BJ (cell line): ENCODE measurements at regions not wholly inside any gene's neighbourhood (a gene's known extent, or its start where the extent isn't known, plus 50 kb on each side); places are given as distances from the start of the nearest gene placed in this dataset.
"Not testable (repeated sequence)": the region's sequence is repeated elsewhere in the genome, so short reads cannot be mapped to it uniquely, and the experiment has no call there.

Source experiments
- CTCF ChIA-PET: fragments of 350-600 bp; formaldehyde crosslinking; extraction: SDS; loops from one replicate; lab custom pipeline; 2021; ENCODE audit warnings: antibody characterized with exemption, inconsistent platforms; lab: Yijun Ruan, JAX
- POLR2A ChIA-PET: fragments of 300-600 bp; sonication (Branson Sonifier 250); formaldehyde crosslinking; extraction: SDS; loops from one replicate; lab custom pipeline; 2021; ENCODE audit warnings: antibody characterized with exemption; lab: Charles Lee
- DNase-seq: peaks from one replicate; pipeline ENCODE4 v3.0.0-alpha.2; 2011; ENCODE audit warnings: low read depth
- H3K27me3 ChIP-seq: 2 replicates; pipeline ENCODE4 v1.6.0; 2011; ENCODE audit warnings: low read length; ENCODE audit not compliant: control insufficient read depth, insufficient read depth
- H3K36me3 ChIP-seq: 2 replicates; pipeline ENCODE4 v1.5.1; 2011; ENCODE audit warnings: low read length; ENCODE audit not compliant: control insufficient read depth, insufficient read depth
- H3K4me3 ChIP-seq: 2 replicates; pipeline ENCODE4 v1.5.1; 2011; ENCODE audit warnings: low read depth, mild to moderate bottlenecking, control low read depth, low read length
- TF ChIP-seq, protein P1 (sequence below): IDR thresholded peaks from 2 replicates; pipeline ENCODE4 v1.5.1; 2011; ENCODE audit warnings: low read depth, mild to moderate bottlenecking, control low read depth, inconsistent platforms, low read length, moderate library complexity; ENCODE audit not compliant: insufficient read depth

DNA sequence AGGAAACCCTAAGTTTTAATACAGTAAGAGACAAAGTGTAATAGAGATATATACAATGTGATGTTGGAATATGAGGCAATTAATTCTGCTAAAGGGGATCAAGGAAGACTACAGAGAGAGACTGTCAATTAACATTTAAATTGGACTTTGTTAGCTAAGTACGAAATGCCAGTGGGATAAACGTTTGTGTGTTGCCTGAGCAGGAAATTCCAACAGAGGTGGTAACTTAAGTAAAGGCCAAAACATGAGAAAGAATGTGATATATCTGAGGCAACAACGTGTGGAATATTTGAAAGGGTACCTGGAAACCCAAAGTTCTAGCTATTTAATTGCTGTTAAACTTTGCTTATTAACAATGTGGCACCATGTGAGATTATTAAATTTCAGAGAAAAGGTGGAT, 1666.9 kb upstream of the WWC1 start:
- TF ChIP-seq, protein P1, sequence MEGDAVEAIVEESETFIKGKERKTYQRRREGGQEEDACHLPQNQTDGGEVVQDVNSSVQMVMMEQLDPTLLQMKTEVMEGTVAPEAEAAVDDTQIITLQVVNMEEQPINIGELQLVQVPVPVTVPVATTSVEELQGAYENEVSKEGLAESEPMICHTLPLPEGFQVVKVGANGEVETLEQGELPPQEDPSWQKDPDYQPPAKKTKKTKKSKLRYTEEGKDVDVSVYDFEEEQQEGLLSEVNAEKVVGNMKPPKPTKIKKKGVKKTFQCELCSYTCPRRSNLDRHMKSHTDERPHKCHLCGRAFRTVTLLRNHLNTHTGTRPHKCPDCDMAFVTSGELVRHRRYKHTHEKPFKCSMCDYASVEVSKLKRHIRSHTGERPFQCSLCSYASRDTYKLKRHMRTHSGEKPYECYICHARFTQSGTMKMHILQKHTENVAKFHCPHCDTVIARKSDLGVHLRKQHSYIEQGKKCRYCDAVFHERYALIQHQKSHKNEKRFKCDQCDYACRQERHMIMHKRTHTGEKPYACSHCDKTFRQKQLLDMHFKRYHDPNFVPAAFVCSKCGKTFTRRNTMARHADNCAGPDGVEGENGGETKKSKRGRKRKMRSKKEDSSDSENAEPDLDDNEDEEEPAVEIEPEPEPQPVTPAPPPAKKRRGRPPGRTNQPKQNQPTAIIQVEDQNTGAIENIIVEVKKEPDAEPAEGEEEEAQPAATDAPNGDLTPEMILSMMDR, result no peak
- DNase-seq, result no peak
- Histone ChIP-seq H3K4me3 (no peak overlapping the region), H3K27me3 (no peaks in the 10 kb centered on the region), H3K36me3 (no peaks in the 10 kb centered on the region)
- POLR2A ChIA-PET, result no interaction called here
- CTCF ChIA-PET, result no interaction called here

DNA sequence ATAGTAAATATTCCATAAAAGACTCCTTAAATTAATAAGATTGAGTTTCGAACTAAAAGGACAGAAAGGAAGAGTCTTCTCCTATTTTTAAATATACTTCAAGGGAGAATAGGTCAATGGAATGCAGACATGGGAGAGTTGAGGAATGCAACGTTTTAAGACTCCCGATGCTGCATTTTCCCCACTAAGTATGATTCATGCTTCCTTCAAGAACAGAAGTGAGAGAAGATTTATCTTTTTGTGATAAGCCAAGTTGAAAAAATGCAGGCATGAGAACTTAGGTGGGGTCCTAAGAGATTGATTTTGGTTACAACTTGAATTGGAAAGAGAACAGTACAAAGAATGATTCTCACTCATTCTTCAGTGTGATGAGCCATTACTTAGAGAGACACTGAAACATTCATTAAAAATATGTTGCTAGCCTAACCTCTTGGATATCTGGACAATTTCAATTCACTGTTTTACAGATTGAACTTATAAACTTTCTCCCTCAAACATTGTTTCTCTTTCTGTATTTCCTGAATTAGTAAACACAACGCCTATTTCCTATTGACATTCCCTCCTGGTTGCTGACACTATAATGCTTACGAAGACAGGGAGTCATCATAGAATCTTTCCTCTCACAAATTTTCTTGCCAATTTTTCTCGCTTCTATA, 1666.1 kb upstream of the WWC1 start:
- DNase-seq, result no peak
- Histone ChIP-seq H3K27me3 (no peaks in the 10 kb centered on the region), H3K4me3 (no peak overlapping the region), H3K36me3 (no peaks in the 10 kb centered on the region)
- TF ChIP-seq, protein P1, result no peak
- POLR2A ChIA-PET, result no interaction called here
- CTCF ChIA-PET, result no interaction called here

DNA sequence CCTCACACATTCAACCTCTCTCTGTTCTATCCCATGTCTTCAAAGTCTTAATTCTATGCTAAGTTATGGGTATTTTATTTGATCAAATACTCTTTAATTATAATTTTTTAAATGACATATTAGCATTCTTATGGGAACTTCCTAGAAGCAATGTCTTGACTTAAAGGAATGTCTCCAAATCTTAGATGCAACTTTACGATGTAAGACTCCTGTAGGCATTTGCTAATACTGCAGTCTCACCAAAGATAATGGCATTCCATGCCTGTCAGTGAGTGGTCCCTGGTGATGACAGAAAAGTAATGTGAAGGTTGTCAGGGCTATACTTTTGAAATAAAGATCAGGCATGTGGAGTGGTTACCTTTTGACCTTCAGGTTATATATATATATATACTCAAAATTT, 1654.2 kb upstream of the WWC1 start:
- no peaks in the 10 kb centered on the region for H3K27me3 ChIP-seq
- ChIA-PET POLR2A (no interaction called here), CTCF (no interaction called here)
- no peak overlapping the region for H3K4me3 ChIP-seq
- no peaks in the 10 kb centered on the region for H3K36me3 ChIP-seq
- no peak for DNase-seq
- TF ChIP-seq, protein P1, result no peak

DNA sequence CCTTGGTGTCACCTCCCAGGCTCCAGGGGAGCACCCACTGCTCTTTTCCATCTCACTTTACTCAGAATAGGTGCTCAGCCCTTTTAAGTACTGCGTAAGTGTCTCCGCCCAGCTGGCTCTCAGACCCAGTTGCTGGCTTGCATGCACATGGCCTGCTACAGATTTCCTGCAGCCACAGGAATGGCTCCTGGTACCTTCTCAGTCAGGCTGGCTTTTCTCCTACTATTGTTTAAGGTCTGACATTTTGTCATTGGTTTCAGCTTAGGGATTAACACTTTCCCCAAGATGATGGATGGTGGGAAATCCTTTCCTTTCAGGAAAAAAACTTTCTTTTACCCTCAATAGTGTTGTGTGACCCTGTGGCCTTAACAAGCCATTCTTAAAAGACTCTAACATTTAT, 1652.3 kb upstream of the WWC1 start:
- Histone ChIP-seq H3K27me3 (no peaks in the 10 kb centered on the region), H3K36me3 (no peaks in the 10 kb centered on the region), H3K4me3 (no peak overlapping the region)
- ChIA-PET CTCF (no interaction called here), POLR2A (no interaction called here)
- no peak for DNase-seq
- TF ChIP-seq, protein P1, result no peak

DNA sequence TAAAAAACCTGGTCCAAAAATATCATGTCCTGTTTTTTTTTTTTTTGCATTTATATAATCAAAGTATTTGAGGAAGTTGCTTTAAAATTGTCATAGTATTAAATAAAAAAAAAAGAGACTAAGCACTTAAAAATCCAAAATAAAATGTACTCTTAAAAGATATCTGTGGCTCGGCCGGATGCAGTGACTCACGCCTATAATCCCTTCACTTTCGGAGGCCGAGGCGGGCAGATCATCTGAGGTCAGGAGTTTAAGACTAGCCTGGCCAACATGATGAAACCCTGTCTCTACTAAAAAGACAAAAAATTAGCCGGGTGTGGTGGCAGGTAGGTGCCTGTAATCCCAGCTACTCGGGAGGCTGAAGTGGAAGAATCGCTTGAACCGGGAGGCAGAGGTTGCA, 1651.3 kb upstream of the WWC1 start:
- POLR2A ChIA-PET, H3K4me3 ChIP-seq, CTCF ChIA-PET, H3K27me3 ChIP-seq, H3K36me3 ChIP-seq, DNase-seq: not testable (repeated sequence)

DNA sequence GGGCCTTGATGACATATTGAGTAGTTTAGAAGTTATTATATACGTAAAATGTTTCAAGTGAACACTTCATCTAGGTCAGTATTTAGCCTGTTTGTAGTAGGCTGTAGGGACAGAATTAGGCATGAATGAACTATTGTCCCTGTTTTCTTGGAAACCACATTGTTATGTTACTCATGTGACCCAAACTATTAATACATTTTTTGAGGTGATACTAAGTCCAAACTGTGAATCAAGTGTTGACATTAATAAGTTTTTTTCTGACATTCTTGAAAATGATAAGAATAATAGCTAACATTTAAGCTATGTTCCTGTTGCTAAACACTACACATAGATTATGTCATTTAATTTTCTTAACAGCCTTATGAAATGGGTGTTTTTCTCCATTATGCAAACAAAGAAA, 1642.7 kb upstream of the WWC1 start:
- ChIA-PET POLR2A (no interaction called here), CTCF (no interaction called here)
- Histone ChIP-seq H3K4me3 (no peak overlapping the region), H3K36me3 (no peaks in the 10 kb centered on the region), H3K27me3 (no peaks in the 10 kb centered on the region)
- TF ChIP-seq, protein P1, result no peak
- no peak for DNase-seq
